ENCODE measurements at regions not wholly inside any gene's neighbourhood (a gene's known extent, or its start where the extent isn't known, plus 50 kb on each side); places are given as distances from the start of the nearest gene placed in this dataset.

GRCh38 chr13:33512880-33513554, 227.5 kb upstream of the STARD13 start:
- Histone ChIP-seq H3K27me3 (ENCODE audit: control insufficient read depth, insufficient read depth, low read length) (no peaks in the 10 kb centered on the region), H3K4me3 (ENCODE audit: low read depth in 2 of 2, low read length in 2 of 2) (no peak overlapping the region), H3K36me3 (ENCODE audit: control insufficient read depth, insufficient read depth, low read length) (no peaks in the 10 kb centered on the region), H3K4me1 (ENCODE audit: control insufficient read depth, insufficient read depth, low read length) (no peaks in the 10 kb centered on the region), H3K9me3 (ENCODE audit: control insufficient read depth, insufficient read depth, low read depth, low read length) (no peaks in the 10 kb centered on the region), H3K27ac (ENCODE audit: low read length) (no peak overlapping the region)
- DNase-seq (ENCODE audit: low read depth, low spot score) (no peak), ATAC-seq (no peak)
- intact Hi-C loops (cut with micrococcal nuclease; ENCODE audit: unreplicated experiment): no loop called here
- no TSS peak for BruUV-seq (replicated peaks)
- ChIA-PET POLR2A (no interaction called here), CTCF (no interaction called here)
- TF ChIP-seq TCF7L2 (IDR thresholded peaks at IDR 0.05; ENCODE audit: low read depth, low read length) (no peak), POLR2AphosphoS5 (IDR thresholded peaks at IDR 0.05; ENCODE audit: low read depth, low read length) (no peak), SIN3A (IDR thresholded peaks at IDR 0.05; ENCODE audit: borderline replicate concordance, insufficient read depth, low read depth, low read length) (no peak)
- TF ChIP-seq, protein P1, sequence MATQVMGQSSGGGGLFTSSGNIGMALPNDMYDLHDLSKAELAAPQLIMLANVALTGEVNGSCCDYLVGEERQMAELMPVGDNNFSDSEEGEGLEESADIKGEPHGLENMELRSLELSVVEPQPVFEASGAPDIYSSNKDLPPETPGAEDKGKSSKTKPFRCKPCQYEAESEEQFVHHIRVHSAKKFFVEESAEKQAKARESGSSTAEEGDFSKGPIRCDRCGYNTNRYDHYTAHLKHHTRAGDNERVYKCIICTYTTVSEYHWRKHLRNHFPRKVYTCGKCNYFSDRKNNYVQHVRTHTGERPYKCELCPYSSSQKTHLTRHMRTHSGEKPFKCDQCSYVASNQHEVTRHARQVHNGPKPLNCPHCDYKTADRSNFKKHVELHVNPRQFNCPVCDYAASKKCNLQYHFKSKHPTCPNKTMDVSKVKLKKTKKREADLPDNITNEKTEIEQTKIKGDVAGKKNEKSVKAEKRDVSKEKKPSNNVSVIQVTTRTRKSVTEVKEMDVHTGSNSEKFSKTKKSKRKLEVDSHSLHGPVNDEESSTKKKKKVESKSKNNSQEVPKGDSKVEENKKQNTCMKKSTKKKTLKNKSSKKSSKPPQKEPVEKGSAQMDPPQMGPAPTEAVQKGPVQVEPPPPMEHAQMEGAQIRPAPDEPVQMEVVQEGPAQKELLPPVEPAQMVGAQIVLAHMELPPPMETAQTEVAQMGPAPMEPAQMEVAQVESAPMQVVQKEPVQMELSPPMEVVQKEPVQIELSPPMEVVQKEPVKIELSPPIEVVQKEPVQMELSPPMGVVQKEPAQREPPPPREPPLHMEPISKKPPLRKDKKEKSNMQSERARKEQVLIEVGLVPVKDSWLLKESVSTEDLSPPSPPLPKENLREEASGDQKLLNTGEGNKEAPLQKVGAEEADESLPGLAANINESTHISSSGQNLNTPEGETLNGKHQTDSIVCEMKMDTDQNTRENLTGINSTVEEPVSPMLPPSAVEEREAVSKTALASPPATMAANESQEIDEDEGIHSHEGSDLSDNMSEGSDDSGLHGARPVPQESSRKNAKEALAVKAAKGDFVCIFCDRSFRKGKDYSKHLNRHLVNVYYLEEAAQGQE (IDR thresholded peaks at IDR 0.05; ENCODE audit: insufficient read depth in 1 of 2, low read depth in 2 of 2, low read length in 1 of 2): no peak
- TF ChIP-seq, protein P2, sequence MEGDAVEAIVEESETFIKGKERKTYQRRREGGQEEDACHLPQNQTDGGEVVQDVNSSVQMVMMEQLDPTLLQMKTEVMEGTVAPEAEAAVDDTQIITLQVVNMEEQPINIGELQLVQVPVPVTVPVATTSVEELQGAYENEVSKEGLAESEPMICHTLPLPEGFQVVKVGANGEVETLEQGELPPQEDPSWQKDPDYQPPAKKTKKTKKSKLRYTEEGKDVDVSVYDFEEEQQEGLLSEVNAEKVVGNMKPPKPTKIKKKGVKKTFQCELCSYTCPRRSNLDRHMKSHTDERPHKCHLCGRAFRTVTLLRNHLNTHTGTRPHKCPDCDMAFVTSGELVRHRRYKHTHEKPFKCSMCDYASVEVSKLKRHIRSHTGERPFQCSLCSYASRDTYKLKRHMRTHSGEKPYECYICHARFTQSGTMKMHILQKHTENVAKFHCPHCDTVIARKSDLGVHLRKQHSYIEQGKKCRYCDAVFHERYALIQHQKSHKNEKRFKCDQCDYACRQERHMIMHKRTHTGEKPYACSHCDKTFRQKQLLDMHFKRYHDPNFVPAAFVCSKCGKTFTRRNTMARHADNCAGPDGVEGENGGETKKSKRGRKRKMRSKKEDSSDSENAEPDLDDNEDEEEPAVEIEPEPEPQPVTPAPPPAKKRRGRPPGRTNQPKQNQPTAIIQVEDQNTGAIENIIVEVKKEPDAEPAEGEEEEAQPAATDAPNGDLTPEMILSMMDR (IDR thresholded peaks at IDR 0.05): no peak
- in situ Hi-C loops (cut with HindIII; ENCODE audit: low pct_unique_long_range_greater_than_20kb, low sequenced_read_pairs): no loop called here

GRCh38 chr13:33514362-33514761, 228.8 kb upstream of the STARD13 start:
- CTCF ChIA-PET: no interaction called here
- no peaks in the 10 kb centered on the region for H3K9me3 ChIP-seq (ENCODE audit: control insufficient read depth, insufficient read depth, low read depth, low read length)
- DNase-seq (ENCODE audit: low read depth, low spot score): no peak
- ATAC-seq: no peak
- H3K36me3 ChIP-seq (ENCODE audit: control insufficient read depth, insufficient read depth, low read length): no peaks in the 10 kb centered on the region
- no peak overlapping the region for H3K4me3 ChIP-seq (ENCODE audit: low read depth in 2 of 2, low read length in 2 of 2)
- H3K27me3 ChIP-seq (ENCODE audit: control insufficient read depth, insufficient read depth, low read length): no peaks in the 10 kb centered on the region
- TF ChIP-seq, protein P1 (IDR thresholded peaks at IDR 0.05; ENCODE audit: insufficient read depth in 1 of 2, low read depth in 2 of 2, low read length in 1 of 2): no peak
- TF ChIP-seq TCF7L2 (IDR thresholded peaks at IDR 0.05; ENCODE audit: low read depth, low read length) (no peak), SIN3A (IDR thresholded peaks at IDR 0.05; ENCODE audit: borderline replicate concordance, insufficient read depth, low read depth, low read length) (no peak), POLR2AphosphoS5 (IDR thresholded peaks at IDR 0.05; ENCODE audit: low read depth, low read length) (no peak)
- TF ChIP-seq, protein P2 (IDR thresholded peaks at IDR 0.05): no peak
- BruUV-seq (replicated peaks): no TSS peak
- no peaks in the 10 kb centered on the region for H3K4me1 ChIP-seq (ENCODE audit: control insufficient read depth, insufficient read depth, low read length)
- intact Hi-C loops (cut with micrococcal nuclease; ENCODE audit: unreplicated experiment) (no loop called here), in situ Hi-C loops (cut with HindIII; ENCODE audit: low pct_unique_long_range_greater_than_20kb, low sequenced_read_pairs) (no loop called here)
- POLR2A ChIA-PET: interaction anchor here (0.6 kb wide), 1 partner anchor 360 kb away, joined by 3 read pairs; no protein-coding TSS in a partner anchor
- no peak overlapping the region for H3K27ac ChIP-seq (ENCODE audit: low read length)

Measured in Panc1 (cell line).